ENCODE measurements at regions not wholly inside any gene's neighbourhood (a gene's known extent, or its start where the extent isn't known, plus 50 kb on each side); places are given as distances from the start of the nearest gene placed in this dataset.
A peak's percentile ranks its signal among the peaks of the same experiment; 100 is the strongest.

GRCh38 chr13:76764916-76765315, 121.3 kb downstream of the KCTD12 start:
- Histone ChIP-seq H3K4me1 (replicated peaks in 1 of 4; ENCODE audit: control insufficient read depth in 3 of 4, insufficient read depth in 4 of 4, low read length in 3 of 4) (no peaks in the 10 kb centered on the region), H2BK15ac (ENCODE audit: low read length) (no peak overlapping the region), H3K14ac (ENCODE audit: insufficient read length) (no peak overlapping the region), H3K27ac (ENCODE audit: low read depth, low read length) (no peak overlapping the region), H2BK12ac (ENCODE audit: low read depth, low read length) (no peak overlapping the region), H3K79me1 (ENCODE audit: low read depth, low read length) (no peaks in the 10 kb centered on the region), H3K56ac (replicated peaks; ENCODE audit: insufficient read length, low read depth, low read length) (no peak overlapping the region), H2AFZ (ENCODE audit: low read length) (0 out of 2 replicates have a peak overlapping the region, but pooled peaks have one; percentile 2), H3K23me2 (ENCODE audit: low read depth, low read length) (no peaks in the 10 kb centered on the region; the same call in 1 of the 2 replicates), H3K27me3 (replicated peaks in 1 of 4; ENCODE audit: control insufficient read depth in 3 of 4, extremely low read depth in 1 of 4, insufficient read depth in 3 of 4, low read length in 3 of 4) (no peaks in the 10 kb centered on the region), H2BK5ac (ENCODE audit: low read depth, low read length) (no peak overlapping the region), H3K4me3 (ENCODE audit: extremely low read depth in 1 of 4, insufficient read depth in 2 of 4, low read depth in 3 of 4, low read length in 4 of 4) (no peak overlapping the region), H2BK20ac (ENCODE audit: low read length) (no peak overlapping the region), H4K20me1 (replicated peaks in 1 of 2; ENCODE audit: control insufficient read depth in 1 of 2, insufficient read depth in 2 of 2, low read length in 2 of 2) (no peaks in the 10 kb centered on the region), H2BK120ac (replicated peaks; ENCODE audit: low read depth, low read length) (no peak overlapping the region), H3K18ac (ENCODE audit: extremely low read depth, low read length) (no peak overlapping the region), H3K4ac (replicated peaks; ENCODE audit: insufficient read length, low read depth, low read length) (no peak overlapping the region), H2AK5ac (ENCODE audit: low read depth, low read length) (no peak overlapping the region), H3K9ac (replicated peaks in 1 of 4; ENCODE audit: extremely low read depth in 1 of 4, low read depth in 3 of 4, low read length in 3 of 4) (no peak overlapping the region), H4K91ac (replicated peaks; ENCODE audit: insufficient read length, low read length) (no peak overlapping the region), H3K9me3 (ENCODE audit: insufficient read depth in 2 of 2, low read depth in 1 of 2, low read length in 1 of 2) (no peaks in the 10 kb centered on the region), H3K79me2 (ENCODE audit: control insufficient read depth in 1 of 2, insufficient read depth in 2 of 2, low read length in 2 of 2) (no peaks in the 10 kb centered on the region), H3K4me2 (ENCODE audit: insufficient read depth in 1 of 2, low read depth in 2 of 2, low read length in 2 of 2) (no peak overlapping the region), H3K36me3 (ENCODE audit: control insufficient read depth in 2 of 4, insufficient read depth in 4 of 4, low read length in 3 of 4) (no peaks in the 10 kb centered on the region), H4K8ac (ENCODE audit: extremely low read depth, insufficient read depth, low read length) (no peak overlapping the region), H4K5ac (ENCODE audit: insufficient read length, low read depth, low read length) (no peak overlapping the region), H3K23ac (ENCODE audit: insufficient read length) (no peak overlapping the region)
- 76% methylated on average over 1 of the region's 1 CpG; no CpG with 5 or more reads in 1 of the 2 experiments for WGBS, 2 experiments (ENCODE audit: extremely low coverage in 1 of 2, insufficient coverage in 1 of 2, insufficient read length in 1 of 2, insufficient replicate concordance in 2 of 2, low coverage in 1 of 2, low lambda C conversion rate in 2 of 2, missing lambda C conversion rate in 1 of 2)
- POLR2A ChIA-PET (ENCODE audit: partially characterized antibody), result no interaction called here
- no peak for FAIRE-seq
- CTCF ChIA-PET (ENCODE audit: partially characterized antibody), result no interaction called here
- TF ChIP-seq FOSL1 (IDR thresholded peaks at IDR 0.05; ENCODE audit: insufficient read depth, low read depth, low read length) (no peak), CTCF (IDR thresholded peaks at IDR 0.05; ENCODE audit: control extremely low read depth in 1 of 3, insufficient read depth in 1 of 3, low read depth in 1 of 3, low read length in 3 of 3) (no peak)
- no peak for DNase-seq (ENCODE audit: low read depth in 1 of 2, low spot score in 2 of 2)

All from H1 (cell line).